ENCODE measurements at regions not wholly inside any gene's neighbourhood (a gene's known extent, or its start where the extent isn't known, plus 50 kb on each side); places are given as distances from the start of the nearest gene placed in this dataset.

- TF ChIP-seq CTCF (IDR thresholded peaks at IDR 0.05), result no peak
- TF ChIP-seq POLR2AphosphoS5 (IDR thresholded peaks at IDR 0.05), result no peak
Observed at GRCh38 chr3:28649266-28649665, 300.6 kb upstream of the AZI2 start.
